ENCODE measurements at regions not wholly inside any gene's neighbourhood (a gene's known extent, or its start where the extent isn't known, plus 50 kb on each side); places are given as distances from the start of the nearest gene placed in this dataset.
"Not testable (repeated sequence)": the region's sequence is repeated elsewhere in the genome, so short reads cannot be mapped to it uniquely, and the experiment has no call there.

- Histone ChIP-seq H3K27me3 (no peaks in the 10 kb centered on the region), H3K4me1 (no peaks in the 10 kb centered on the region), H3K9me3 (no peaks in the 10 kb centered on the region), H3K36me3 (no peaks in the 10 kb centered on the region), H3K4me3 (no peak overlapping the region), H3K27ac (no peak overlapping the region)
- intact Hi-C loops (cut with DNase I; ENCODE audit: low total_unique reads) = no loop called here
- no peak for TF ChIP-seq POLR2A (IDR thresholded peaks at IDR 0.05)
- no peak for TF ChIP-seq CTCF (IDR thresholded peaks at IDR 0.05)
- DNase-seq = no peak
These were observed 844.8 kb upstream of the CHORDC1 start for GRCh38 chr11:91067666-91068065.

GRCh38 chr11:91066456-91067047, 843.7 kb upstream of the CHORDC1 start:
- Histone ChIP-seq H3K4me1 (no peaks in the 10 kb centered on the region), H3K36me3 (no peaks in the 10 kb centered on the region), H3K4me3 (no peak overlapping the region), H3K27me3 (no peaks in the 10 kb centered on the region), H3K27ac (no peak overlapping the region), H3K9me3 (no peaks in the 10 kb centered on the region)
- no peak for TF ChIP-seq CTCF (IDR thresholded peaks at IDR 0.05)
- TF ChIP-seq POLR2A (IDR thresholded peaks at IDR 0.05) = no peak
- intact Hi-C loops (cut with DNase I; ENCODE audit: low total_unique reads) = no loop called here
- DNase-seq = no peak

GRCh38 chr11:91063399-91063798, 840.5 kb upstream of the CHORDC1 start:
- DNase-seq; H3K9me3 ChIP-seq; H3K4me1 ChIP-seq; H3K27ac ChIP-seq; H3K4me3 ChIP-seq; H3K27me3 ChIP-seq; intact Hi-C loops (cut with DNase I; ENCODE audit: low total_unique reads); H3K36me3 ChIP-seq: not testable (repeated sequence)

GRCh38 chr11:91047882-91048281, 825.0 kb upstream of the CHORDC1 start:
- Histone ChIP-seq H3K9me3 (no peaks in the 10 kb centered on the region), H3K4me3 (no peak overlapping the region), H3K36me3 (no peaks in the 10 kb centered on the region), H3K4me1 (no peaks in the 10 kb centered on the region), H3K27me3 (no peaks in the 10 kb centered on the region), H3K27ac (no peak overlapping the region)
- intact Hi-C loops (cut with DNase I; ENCODE audit: low total_unique reads) = no loop called here
- no peak for TF ChIP-seq POLR2A (IDR thresholded peaks at IDR 0.05)
- TF ChIP-seq CTCF (IDR thresholded peaks at IDR 0.05) = no peak
- no peak for DNase-seq

DNA sequence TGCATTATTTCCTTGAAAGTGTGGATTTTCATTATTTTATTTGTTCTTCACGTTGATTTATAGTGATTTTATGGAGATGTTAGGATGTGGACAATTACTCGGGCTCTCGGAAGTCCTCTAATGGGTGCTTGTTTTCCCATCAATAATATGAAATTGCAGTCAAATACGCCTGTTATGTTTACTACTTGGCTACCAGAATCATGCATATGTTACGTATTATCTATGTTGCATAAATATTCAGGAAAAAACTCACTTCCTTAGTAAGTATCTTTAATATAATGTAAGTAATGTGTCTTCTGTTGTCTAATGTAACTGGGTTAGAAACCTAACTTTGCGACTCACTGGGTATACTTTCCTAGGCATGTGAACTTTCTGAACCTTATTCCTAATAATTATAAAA, 823.4 kb upstream of the CHORDC1 start:
- no peaks in the 10 kb centered on the region for H3K9me3 ChIP-seq
- H3K4me3 ChIP-seq = no peak overlapping the region
- H3K27me3 ChIP-seq = no peaks in the 10 kb centered on the region
- DNase-seq = no peak
- H3K27ac ChIP-seq = no peak overlapping the region
- H3K36me3 ChIP-seq = no peaks in the 10 kb centered on the region
- H3K4me1 ChIP-seq = no peaks in the 10 kb centered on the region
- TF ChIP-seq POLR2A (IDR thresholded peaks at IDR 0.05) (no peak), CTCF (IDR thresholded peaks at IDR 0.05) (no peak)
- intact Hi-C loops (cut with DNase I; ENCODE audit: low total_unique reads) = no loop called here

DNA sequence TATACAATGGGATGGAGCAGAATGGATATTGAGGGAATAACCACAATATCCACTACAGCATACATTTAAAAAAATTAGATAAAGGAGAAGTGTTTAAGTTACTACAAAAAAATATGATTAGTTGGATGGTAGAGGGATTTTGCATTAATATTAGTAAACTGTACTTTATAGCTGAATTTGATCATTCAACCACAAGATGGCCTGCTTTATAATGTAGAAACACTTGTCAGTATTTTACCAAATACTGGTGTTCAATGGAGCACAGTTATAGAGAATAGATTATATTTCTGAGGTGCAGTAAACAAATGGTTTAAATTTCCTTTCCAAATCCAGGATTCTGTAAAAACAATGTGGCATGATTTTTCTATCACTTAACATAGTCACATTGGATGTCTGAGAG, 818.8 kb upstream of the CHORDC1 start:
- H3K27me3 ChIP-seq = no peaks in the 10 kb centered on the region
- no peak for DNase-seq
- no peaks in the 10 kb centered on the region for H3K36me3 ChIP-seq
- no peak overlapping the region for H3K4me3 ChIP-seq
- H3K9me3 ChIP-seq = no peaks in the 10 kb centered on the region
- H3K27ac ChIP-seq = no peak overlapping the region
- H3K4me1 ChIP-seq = no peaks in the 10 kb centered on the region
- TF ChIP-seq CTCF (IDR thresholded peaks at IDR 0.05) = no peak
- no peak for TF ChIP-seq POLR2A (IDR thresholded peaks at IDR 0.05)
- intact Hi-C loops (cut with DNase I; ENCODE audit: low total_unique reads) = no loop called here
